ENCODE measurements at regions not wholly inside any gene's neighbourhood (a gene's known extent, or its start where the extent isn't known, plus 50 kb on each side); places are given as distances from the start of the nearest gene placed in this dataset.
A peak's percentile ranks its signal among the peaks of the same experiment; 100 is the strongest.

DNA sequence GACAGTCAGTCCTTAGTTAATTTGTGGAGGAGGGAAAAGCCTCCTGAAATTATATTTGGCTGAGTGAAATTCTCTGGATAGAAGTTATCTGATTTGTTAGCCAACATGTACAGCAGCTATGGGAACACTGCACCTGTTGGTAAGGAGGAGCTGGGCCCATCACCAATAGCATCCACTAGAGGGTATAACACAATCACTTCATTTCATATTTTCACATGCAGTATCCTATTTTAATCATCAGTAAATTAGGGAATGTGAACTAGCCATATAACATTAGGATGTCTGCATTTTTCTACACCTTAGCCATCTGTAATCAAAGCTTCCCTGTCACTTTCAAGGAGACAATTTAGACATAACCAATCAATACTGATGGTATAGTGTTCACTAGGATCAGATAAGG is 818.4 kb upstream of the CDH2 start:
- TF ChIP-seq EZH2 (IDR thresholded peaks at IDR 0.05; ENCODE audit: borderline replicate concordance) (no peak), EZH2phosphoT487 (IDR thresholded peaks at IDR 0.05; ENCODE audit: low read depth, severe bottlenecking, unreplicated experiment) (no peak)
- TF ChIP-seq, protein P1, sequence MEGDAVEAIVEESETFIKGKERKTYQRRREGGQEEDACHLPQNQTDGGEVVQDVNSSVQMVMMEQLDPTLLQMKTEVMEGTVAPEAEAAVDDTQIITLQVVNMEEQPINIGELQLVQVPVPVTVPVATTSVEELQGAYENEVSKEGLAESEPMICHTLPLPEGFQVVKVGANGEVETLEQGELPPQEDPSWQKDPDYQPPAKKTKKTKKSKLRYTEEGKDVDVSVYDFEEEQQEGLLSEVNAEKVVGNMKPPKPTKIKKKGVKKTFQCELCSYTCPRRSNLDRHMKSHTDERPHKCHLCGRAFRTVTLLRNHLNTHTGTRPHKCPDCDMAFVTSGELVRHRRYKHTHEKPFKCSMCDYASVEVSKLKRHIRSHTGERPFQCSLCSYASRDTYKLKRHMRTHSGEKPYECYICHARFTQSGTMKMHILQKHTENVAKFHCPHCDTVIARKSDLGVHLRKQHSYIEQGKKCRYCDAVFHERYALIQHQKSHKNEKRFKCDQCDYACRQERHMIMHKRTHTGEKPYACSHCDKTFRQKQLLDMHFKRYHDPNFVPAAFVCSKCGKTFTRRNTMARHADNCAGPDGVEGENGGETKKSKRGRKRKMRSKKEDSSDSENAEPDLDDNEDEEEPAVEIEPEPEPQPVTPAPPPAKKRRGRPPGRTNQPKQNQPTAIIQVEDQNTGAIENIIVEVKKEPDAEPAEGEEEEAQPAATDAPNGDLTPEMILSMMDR (IDR thresholded peaks at IDR 0.05; ENCODE audit: poor library complexity): peak; percentile 13

Data from hepatocyte (in vitro differentiated cells).